Activated CD4-positive, alpha-beta T cell treated with anti-CD3 and anti-CD28 coated beads, Interleukin-2, Interleukin-6, amounts not matched to agents 100 ng/mL and 50 ng/mL, durations not matched to agents 16 hours and 8 hours (primary cell): ENCODE measurements at regions not wholly inside any gene's neighbourhood (a gene's known extent, or its start where the extent isn't known, plus 50 kb on each side); places are given as distances from the start of the nearest gene placed in this dataset.
"Not testable (repeated sequence)": the region's sequence is repeated elsewhere in the genome, so short reads cannot be mapped to it uniquely, and the experiment has no call there.

Source experiments
- DNase-seq: peaks from one replicate; pipeline ENCODE4 v3.0.0-alpha.2; 2020

DNA sequence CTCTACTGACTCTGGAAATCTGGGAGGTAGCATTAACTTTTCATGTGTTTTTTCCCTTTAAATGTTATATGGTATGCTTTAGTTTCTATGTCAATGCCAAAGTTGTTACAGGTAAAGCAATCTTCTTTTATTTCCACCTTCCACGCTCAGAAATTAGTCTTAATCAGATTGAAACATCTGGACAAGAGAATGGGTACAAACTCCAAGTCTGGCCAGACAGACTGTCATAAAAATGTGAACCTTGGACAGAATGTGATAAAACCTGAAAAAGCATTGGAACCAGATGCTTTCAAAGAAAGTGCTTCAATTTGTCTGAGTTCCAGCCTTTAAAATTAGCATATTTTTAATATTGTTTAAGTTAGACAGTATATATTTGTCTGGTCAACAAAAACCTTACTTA is 110.7 kb upstream of the P2RY1 start:
- no peak for DNase-seq

DNA sequence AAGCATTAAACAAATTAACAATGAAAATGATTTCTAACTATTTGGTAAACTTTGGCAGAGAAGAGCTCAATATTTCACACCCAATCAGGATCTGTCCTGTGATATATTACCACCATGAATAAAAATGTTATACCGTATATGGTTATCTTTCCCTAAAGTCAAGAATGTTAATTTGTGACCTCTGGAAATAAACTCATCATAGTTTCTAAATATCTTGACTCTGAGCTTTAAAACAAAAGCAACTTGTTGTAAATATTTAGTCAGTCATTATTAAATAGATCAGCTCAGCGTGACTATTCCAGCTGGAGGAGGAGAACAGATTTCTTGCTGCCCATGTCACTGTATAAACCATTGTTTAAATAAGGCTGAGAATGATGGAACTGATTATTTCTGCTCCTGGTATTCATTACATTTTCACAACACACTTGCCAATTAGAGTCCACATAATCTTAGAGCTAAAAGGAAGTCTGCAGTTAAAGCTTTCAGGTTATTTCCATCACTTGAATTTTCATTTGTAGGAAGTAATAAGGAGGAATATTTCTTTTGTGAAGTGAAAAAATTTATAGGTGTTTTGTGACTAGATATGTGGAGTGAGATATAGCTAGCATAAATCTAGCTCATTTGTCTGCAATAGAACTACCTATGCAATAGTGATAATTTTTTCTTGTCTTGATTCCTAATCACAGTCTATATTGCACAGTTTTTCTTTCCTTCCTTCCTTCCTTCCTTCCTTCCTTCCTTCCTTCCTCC is 106.5 kb upstream of the P2RY1 start:
- DNase-seq = no peak

DNA sequence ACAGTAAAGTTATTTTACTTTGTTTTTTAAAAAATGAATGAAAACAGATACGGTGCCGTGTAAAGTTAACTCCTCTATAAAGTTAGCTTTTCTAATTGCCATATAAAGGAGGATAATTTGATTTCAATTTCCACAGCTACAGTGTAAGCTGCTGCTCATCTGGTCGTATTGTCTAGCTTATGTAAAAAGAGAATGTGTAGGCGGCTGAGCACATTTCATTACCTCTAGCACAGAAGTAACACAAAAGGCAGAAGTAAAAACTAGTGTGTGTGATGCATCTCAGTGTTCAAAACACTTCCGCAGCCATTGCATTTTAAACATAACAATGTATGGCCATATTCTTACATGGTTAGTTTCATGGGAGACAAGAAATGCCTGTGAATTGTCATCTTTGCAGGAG is 105.0 kb upstream of the P2RY1 start:
- peak; percentile 2 for DNase-seq

DNA sequence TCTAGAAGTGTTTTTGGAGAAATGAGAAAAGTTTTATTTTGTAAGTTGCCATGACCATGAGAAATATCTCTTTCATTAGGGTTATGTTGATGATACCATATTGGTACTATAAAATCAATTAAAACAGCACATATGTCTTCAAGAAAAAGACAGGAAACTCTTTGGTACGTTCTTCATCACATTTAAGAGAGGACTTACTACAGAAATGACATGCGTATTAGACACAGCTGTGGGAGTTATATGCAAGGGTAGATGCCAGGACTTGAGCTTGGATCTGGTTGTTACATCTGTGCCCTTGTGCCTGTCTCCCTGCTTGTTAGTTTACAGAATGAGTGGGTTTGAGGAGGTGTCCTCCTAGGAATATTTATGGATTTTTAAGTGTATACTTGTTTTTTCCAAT is 103.4 kb upstream of the P2RY1 start:
- no peak for DNase-seq

DNA sequence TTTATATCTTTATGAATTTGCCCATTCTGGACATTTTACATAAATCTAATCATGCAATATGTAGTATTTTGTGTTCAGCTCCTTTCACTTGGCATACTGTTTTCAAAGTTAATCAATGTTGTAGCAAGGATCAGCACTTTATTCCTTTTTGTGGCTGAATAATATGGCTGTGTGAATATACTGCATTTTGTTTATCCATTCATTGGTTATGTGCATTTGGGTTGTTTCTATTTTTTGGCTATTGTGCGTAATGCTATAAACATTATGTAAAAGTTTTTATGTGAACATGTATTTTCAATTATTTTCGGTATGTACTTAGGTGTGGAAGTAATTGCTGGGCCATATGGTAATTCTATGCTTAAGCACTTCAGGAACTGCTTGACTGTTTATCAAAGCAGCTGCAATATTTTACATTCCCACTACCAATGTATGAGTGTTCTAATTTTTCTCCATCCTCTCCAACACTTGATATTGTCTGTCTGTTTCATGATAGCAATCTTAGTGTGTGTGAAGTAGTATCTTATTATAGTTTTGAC is 101.3 kb upstream of the P2RY1 start:
- no peak for DNase-seq

DNA sequence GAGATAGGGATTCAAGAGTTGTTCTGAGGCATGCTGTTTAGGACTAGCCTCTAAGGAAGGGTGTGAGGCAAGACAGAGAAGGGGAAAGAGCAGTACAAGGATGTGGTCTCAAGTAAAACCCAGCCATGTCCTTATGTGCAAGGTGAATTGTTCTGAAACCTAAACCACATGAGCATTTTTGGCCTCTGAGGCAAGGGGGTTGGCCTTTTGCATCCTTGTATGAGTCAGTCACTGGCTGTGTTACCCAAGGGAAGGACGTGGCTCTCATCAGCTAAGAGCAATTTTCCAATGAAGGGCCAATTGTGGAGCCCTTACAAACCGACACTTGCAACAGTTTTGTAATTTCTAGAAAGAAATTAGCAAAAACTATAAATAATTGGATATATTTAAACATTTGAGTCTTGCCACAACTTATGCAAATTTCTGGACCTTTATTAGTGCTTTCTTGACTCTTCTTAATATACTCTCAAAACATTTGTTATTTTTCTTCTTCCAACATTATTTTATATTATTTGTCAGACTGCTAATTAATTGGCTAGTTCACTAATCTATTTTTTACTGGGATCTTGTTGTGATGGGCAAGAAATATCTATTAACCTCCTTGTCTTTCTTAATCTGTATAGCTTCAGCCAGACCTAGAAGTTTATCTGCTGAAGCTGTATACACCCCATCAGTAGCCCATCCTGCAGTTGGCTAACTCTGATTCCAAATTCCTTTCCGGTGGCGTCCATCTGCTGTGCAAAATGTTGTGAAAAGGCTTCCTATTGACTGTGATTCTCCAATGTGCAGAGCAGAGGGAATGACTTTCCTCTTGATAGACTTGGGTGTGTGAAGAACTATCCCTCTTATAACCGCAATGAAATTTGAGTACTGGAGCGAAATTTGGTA is 97.7 kb upstream of the P2RY1 start:
- peak; percentile 63 for DNase-seq

DNA sequence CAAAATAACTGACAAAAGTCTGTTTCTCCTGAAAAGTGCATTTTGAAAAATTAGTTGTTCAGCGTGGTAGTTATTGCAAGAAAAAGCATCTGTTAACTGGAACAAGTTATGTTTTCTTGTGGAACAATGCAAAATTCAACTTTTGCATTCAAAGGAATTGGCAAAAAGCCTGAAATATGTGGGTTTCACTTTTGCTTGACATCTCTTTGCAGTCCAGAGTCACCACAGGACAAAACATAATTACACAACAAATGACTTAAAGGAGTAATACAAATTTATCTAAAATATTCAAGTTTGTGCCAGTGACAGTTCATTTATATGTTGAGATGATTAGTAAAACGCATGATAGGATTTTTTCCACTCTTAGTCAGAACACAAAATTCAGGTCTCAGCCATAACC is 96.3 kb upstream of the P2RY1 start:
- no peak for DNase-seq

DNA sequence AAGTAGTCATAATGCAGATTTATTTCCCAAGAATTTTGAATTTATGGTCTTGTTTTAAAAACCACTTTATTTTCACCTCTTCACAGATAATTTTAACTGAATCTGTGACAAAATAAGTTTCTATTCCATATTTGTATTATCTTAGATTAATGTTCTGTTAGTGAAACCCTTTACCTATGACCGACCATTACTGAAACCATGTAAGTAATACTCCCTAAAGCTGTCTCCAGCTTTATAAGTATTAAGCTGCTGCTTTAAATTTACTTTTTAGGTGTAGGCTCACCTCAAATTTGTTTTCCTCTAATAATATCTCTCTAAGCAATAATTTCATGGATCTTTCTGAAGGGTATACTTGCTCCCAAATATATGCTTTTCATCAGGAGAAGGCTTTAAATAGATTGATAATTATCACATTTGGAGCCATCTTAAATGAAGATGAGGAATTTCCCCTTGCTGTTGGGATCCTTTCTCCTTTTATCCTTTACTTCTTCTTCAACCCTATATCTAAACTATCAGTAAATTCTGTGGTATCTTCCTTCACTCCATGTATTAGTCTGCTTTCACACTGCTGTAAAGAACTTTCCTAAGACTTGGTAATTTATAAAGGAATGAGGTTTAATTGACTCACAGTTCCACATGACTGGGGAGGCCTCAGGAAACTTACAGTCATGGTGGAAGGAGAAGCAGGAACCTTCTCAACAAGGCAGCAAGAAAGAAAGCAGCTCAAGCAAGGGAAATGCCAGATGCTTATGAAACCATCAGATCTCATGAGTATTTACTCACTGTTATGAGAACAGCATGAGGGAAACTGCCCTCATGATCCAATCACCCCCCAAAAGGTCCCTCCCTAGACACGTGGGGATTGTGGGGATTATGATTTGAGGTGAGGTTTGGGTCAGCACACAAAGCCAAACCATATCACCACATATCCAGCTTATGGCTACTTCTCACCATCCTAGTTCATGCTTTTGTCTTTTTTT is 92.3 kb upstream of the P2RY1 start:
- DNase-seq = no peak

DNA sequence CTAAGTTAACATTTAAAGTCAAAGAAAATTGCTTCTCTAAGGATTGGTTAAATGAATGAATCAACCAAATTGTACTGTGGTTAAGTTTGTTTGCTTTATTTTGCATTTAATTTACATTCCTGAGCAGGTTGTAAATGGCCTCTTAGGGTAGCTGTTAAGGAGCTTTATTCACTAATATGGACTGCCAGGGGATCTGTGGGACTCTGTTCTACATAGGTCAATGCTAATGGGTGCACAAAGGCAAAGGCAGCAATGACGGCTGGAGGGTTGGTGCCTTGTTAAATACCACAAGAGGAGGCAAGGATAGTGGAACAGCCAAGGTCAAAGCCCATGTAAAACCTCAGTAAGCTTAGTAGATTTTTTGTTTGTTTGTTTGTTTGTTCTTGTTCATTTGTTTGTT is 89.3 kb upstream of the P2RY1 start:
- DNase-seq = no peak

DNA sequence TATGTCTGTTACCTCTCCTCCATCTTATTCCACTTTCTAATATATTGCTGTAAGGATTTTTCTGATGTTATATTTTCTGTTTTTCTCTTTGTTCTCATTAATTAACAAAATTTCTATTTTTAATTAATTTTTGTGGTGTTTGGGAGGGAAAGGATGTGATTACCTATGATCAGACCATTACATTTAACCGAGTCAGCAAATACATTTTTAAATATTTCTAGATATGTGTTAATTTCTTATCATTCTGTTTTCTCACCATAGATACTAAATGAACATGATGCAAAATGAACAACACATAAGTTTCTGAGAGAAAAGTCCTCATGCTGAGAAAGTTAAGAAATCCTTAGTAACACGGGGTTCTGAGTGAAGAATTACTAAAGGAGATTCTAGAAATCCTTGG is 80.6 kb upstream of the P2RY1 start:
- no peak for DNase-seq

DNA sequence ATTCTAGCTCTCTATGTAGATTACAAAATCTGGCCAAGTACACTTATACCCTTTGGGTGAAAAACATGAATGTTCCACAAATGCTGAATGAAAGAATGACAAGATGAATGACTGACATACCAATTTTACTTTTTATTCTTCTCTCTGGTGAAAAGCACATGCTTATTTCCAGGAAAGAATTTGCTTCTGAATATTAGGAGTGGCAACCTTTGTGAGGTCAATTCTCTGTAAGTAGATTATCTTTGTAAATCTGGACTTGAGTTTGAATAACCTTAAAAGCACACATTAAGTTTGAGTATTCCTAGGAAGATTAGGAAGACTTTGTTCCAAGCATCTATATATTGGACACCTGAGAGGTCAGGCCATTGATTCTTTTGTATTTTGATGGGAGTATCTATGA is 78.1 kb upstream of the P2RY1 start:
- no peak for DNase-seq

DNA sequence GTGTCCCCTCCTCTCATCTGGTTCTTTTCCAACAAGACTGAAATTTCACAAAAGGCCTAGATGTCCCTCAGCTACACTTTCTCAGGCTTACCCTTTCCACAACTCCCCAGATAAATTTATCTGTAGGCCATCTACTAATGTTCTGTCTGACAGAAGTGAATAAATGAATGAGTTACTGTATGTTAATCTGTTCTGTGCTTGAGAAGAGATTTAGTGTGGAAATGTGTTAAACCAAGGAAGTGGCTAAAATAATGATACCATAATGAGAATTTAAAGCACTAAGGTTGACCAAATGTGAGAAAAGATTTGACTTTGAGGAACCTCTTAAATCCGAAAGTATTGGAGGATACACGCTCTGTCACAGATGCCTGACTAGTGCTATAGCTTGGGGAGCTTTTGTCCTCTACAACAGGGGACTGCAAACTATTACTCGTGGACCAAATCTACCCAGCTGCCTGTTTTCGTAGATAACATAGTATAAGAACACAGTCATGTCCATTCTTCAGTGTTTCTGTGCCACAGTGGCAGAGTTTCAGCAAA is 74.8 kb upstream of the P2RY1 start:
- no peak for DNase-seq

DNA sequence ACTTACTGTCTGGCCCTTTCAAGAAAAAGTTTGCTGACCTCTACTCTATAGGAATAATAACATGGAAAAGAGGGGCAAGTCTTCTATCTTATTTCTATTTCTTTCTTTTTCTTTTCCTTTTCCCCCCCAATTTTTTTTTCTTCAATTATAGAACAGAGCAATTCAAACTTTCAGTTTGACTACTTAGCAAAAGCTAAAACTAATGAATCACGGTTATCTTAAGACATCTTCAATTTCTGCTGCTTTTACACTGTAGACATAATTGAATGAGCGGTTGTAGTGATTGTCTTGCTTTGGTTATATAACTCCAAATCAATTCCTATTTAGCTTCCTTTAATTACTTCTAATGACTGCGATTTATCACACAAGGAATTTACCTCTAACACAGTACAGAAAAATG is 74.3 kb upstream of the P2RY1 start:
- no peak for DNase-seq

DNA sequence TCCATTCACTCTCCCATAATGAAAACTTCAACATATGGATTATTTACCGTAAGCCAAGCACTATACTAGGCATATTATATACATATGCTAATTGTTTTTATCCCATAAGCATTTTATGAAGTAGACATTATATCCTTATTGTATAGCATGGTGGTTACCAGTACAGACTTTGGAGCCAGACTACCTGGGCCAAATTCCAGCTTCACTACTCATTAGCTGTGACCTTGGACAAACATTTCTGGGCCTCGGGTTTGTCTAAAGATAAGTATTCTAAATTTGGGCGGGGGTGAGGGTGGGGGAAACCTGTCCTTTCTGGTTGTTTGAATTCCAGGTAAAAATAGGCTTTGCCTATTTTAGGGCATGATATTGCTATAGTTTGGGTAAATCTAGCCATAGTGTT is 66.5 kb upstream of the P2RY1 start:
- no peak for DNase-seq

DNA sequence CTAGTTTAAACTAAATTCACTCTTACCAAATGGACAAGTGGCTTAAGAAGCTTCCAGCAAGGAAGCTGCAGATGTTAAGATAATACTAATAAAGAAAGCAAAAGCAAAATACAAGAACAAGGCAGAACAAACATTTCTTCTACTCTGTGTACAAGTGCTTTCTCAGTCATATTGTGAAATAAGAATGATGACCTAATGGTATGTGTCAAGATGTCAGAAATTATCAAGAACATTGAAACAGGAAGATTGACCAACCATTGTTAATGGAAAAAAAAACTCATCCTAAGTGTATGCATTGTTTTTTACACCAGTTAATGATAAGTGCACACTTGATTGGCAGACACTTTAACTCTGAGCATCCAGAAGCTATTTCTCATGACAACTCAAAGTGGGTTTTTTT is 65.4 kb upstream of the P2RY1 start:
- no peak for DNase-seq

DNA sequence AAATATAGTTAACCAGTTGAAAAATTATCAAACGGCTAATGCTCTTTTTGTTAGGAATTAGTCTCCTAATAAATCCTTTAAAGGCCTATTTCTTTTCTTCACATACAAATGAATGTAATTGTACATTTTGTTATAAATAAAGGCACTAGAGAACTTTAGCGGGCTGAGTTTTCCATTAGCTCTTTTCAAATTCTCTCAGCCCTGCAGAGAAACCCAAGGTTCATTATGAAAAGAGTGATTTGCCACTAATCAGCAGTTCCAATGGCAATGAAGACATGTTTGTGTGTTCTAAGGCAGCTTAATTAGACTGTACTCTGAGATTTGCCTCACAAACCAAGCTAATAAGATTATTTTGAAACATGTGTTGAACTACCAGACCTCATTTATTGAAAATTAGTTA is 64.6 kb upstream of the P2RY1 start:
- DNase-seq = no peak

DNA sequence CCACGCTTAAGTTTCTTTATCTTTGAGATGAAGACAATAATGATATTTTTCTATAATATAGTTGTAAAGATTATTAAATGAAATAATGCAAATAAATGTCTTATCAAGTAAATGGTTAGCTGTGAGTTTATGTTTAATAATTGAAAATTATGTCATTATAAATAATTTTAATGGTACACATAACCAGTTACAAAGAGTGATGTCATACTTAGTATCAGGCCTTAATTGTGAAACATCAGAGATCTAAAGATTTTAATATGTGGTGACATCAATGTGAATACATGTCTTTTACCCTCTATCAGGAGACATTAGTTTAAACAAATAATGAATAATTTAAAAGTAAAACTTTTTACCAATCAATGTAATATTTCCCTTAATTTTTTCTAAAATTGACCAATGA is 63.8 kb upstream of the P2RY1 start:
- no peak for DNase-seq

DNA sequence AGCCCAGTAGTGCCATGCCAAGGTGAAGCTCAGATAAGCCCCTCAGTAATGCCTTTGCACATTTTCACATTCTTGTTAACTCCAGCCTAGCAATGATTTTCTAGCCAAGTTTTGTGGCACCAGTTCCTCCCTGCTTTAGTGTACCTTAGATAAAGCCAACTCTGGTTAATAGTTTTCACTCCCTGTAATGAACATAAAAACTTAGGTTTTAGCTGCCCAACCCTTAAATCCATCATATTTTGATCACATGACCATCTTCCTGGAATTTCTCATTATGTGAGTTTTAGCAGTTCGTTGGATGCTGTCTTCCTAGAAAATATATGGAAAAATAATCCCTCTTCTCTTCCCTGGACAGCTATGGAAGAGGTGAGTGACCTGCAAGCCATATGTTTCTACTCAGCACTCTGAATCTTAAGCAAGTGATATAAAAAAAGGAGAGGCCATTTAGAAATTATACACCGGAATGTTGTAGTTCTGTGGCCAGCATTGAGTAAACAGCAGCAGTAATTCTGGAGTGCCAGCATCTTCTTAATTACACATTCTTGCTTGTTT is 62.2 kb upstream of the P2RY1 start:
- no peak for DNase-seq

DNA sequence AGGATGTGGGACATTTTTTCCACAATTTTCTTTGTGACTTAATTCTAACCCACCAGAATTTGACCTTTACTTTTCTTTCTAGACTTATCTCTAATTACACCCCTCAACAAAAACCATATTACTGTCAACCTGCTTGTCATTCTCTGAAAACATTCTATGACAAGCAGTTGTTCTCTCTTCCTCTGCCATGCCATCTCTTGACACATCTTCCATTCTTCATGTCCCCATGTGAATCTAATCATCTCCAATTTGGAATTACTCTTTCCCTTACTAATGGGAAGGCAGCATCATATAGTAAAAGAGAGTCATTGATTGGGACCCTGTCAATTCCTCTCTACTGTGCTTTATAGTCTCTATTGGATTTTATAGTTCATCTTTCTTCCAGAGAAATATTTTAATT is 61.3 kb upstream of the P2RY1 start:
- DNase-seq = no peak

DNA sequence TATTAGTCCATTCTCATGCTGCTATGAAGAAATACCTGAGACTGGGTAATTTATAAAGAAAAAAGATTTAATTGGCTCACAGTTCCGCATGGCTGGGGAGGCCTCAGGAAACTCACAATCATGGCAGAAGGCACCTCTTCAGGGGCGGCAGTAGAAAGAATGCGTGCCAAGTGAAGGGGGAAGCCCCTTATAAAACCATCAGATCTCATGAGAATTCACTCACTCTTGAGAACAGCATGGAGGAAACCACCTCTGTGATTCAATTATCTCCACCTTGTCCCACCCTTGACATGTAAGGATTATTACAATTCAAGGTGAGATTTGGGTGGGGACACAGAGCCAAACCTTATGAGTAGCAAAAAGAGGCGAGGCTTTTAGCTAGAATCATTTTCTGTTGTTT is 60.7 kb upstream of the P2RY1 start:
- not testable (repeated sequence) for DNase-seq

DNA sequence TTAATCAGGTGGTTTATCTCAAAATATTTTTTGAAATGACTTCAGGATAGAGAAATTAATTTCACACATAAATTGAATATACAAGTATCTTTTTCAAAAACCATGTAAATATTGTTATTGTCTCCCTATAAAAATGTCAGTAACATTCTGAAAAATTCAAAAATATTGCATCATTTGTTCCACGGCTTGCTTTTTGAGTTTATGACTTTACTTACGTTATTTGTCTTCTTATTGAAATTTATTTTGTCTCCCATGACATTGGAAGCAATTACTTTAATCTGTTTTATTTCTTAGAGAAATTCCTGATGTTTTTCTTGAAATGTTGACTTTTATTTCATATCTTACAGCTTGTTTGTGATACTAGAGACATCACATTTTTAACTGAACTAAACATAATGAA is 56.9 kb upstream of the P2RY1 start:
- no peak for DNase-seq

DNA sequence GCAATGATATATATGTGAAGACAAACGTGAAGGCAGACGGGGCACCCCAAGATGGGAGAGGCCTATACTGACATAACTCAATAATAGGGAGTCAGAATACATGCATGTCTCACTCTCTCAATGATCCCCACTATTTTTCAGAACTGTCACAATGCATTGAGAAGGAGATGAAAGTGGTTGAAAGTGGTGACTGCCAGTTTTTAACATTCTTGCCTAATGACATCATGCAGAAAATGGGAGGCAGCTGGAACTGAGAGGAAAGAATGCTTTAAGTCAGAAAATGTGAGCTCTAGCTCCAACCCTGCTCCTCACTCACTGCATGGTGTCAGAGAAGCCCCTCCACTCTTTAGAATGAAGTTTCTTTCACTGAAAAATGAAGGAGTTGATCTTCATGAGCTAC is 55.3 kb upstream of the P2RY1 start:
- no peak for DNase-seq
